ENCODE measurements at regions not wholly inside any gene's neighbourhood (a gene's known extent, or its start where the extent isn't known, plus 50 kb on each side); places are given as distances from the start of the nearest gene placed in this dataset.

- DNase-seq (ENCODE audit: low read depth), result no peak
Measured at GRCh38 chr11:129291546-129291945, 84.1 kb upstream of the BARX2 start.

GRCh38 chr11:129290966-129291365 lies 84.7 kb upstream of the BARX2 start:
- no peak for DNase-seq (ENCODE audit: low read depth)

GRCh38 chr11:129289350-129290040 lies 86.2 kb upstream of the BARX2 start:
- no peak for DNase-seq (ENCODE audit: low read depth)

GRCh38 chr11:129287920-129288319 lies 87.7 kb upstream of the BARX2 start:
- DNase-seq (ENCODE audit: low read depth), result no peak

GRCh38 chr11:129286813-129287212 lies 88.8 kb upstream of the BARX2 start:
- no peak for DNase-seq (ENCODE audit: low read depth)

- DNase-seq (ENCODE audit: low read depth), result no peak
Measured at GRCh38 chr11:129285402-129285786, 90.3 kb upstream of the BARX2 start.

GRCh38 chr11:129283141-129283540 lies 91.0 kb upstream of the ARHGAP32 start:
- DNase-seq (ENCODE audit: low read depth), result no peak

- no peak for DNase-seq (ENCODE audit: low read depth)
Measured at GRCh38 chr11:129282634-129283033, 90.5 kb upstream of the ARHGAP32 start.

- DNase-seq (ENCODE audit: low read depth), result no peak
Measured at GRCh38 chr11:129281471-129282415, 89.6 kb upstream of the ARHGAP32 start.

GRCh38 chr11:129280027-129280811 lies 88.1 kb upstream of the ARHGAP32 start:
- no peak for DNase-seq (ENCODE audit: low read depth)

- DNase-seq (ENCODE audit: low read depth), result peak; percentile 36
Measured at GRCh38 chr11:129279326-129280026, 87.4 kb upstream of the ARHGAP32 start.

GRCh38 chr11:129278586-129279319 lies 86.6 kb upstream of the ARHGAP32 start:
- DNase-seq (ENCODE audit: low read depth), result no peak

GRCh38 chr11:129277198-129277843 lies 85.2 kb upstream of the ARHGAP32 start:
- DNase-seq (ENCODE audit: low read depth), result no peak

- no peak for DNase-seq (ENCODE audit: low read depth)
Measured at GRCh38 chr11:129275828-129276227, 83.7 kb upstream of the ARHGAP32 start.

- DNase-seq (ENCODE audit: low read depth), result no peak
Measured at GRCh38 chr11:129273944-129274711, 82.0 kb upstream of the ARHGAP32 start.

GRCh38 chr11:129273322-129273721 lies 81.2 kb upstream of the ARHGAP32 start:
- DNase-seq (ENCODE audit: low read depth), result no peak

GRCh38 chr11:129271030-129271429 lies 78.9 kb upstream of the ARHGAP32 start:
- no peak for DNase-seq (ENCODE audit: low read depth)

GRCh38 chr11:129270446-129270845 lies 78.3 kb upstream of the ARHGAP32 start:
- no peak for DNase-seq (ENCODE audit: low read depth)

- DNase-seq (ENCODE audit: low read depth), result no peak
Measured at GRCh38 chr11:129268371-129268770, 76.2 kb upstream of the ARHGAP32 start.

- DNase-seq (ENCODE audit: low read depth), result no peak
Measured at GRCh38 chr11:129267716-129268115, 75.6 kb upstream of the ARHGAP32 start.

All from stimulated activated CD8-positive, alpha-beta memory T cell treated with anti-CD3 and anti-CD28 coated beads, Interleukin-15, amount 100 ng/mL, for 1 hour (primary cell).